SJSA1 (cell line): ENCODE measurements at regions not wholly inside any gene's neighbourhood (a gene's known extent, or its start where the extent isn't known, plus 50 kb on each side); places are given as distances from the start of the nearest gene placed in this dataset.

Experiments
- DNase-seq, 2 experiments: peaks; one replicate each; pipeline ENCODE4 v3.0.0-alpha.2; 2015 to 2020; ENCODE audit warnings: low spot score in 2 of 2, low read depth in 1 of 2
- H3K27ac ChIP-seq: fragments of 250-450 bp; sonication (Bioruptor Pico); 2 replicates; pipeline ENCODE4 v1.5.1; 2020; ENCODE audit warnings: mild to moderate bottlenecking, moderate library complexity
- H3K27me3 ChIP-seq: fragments of 250-450 bp; sonication (Bioruptor Pico); replicated peaks from 2 replicates; pipeline ENCODE4 v1.5.1; 2020; ENCODE audit warnings: mild to moderate bottlenecking, moderate library complexity
- H3K36me3 ChIP-seq: fragments of 250-450 bp; sonication (Bioruptor Pico); 2 replicates; pipeline ENCODE4 v1.5.1; 2020; ENCODE audit warnings: mild to moderate bottlenecking
- H3K4me1 ChIP-seq: fragments of 250-450 bp; sonication (Bioruptor Pico); replicated peaks from 2 replicates; pipeline ENCODE4 v1.6.1; 2021; ENCODE audit warnings: mild to moderate bottlenecking
- H3K4me3 ChIP-seq: fragments of 250-450 bp; sonication (Bioruptor Pico); 2 replicates; pipeline ENCODE4 v1.5.1; 2020; ENCODE audit warnings: mild to moderate bottlenecking
- H3K9me3 ChIP-seq: fragments of 250-450 bp; sonication (Bioruptor Pico); replicated peaks from 2 replicates; pipeline ENCODE4 v1.5.1; 2020; ENCODE audit warnings: mild to moderate bottlenecking

DNA sequence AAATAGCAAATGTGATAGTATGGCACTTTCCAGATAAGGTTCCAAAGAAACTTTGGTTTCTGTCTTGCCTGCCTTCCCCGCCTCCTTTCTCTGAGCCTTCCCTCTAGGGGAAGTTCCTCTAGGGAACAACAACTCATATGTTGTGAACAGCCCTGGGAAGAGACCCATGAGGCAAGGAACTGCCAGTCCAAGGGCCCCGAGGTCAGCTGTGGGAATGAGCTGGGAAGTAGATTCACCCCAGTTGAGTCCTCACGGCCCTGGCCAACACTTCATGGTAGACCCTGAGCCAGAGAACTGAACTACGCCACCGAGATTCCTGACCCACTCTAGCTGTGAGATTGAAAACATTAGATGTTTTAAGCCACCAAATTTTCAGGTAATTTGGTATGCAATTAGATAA is 154.5 kb upstream of the CCDC68 start:
- H3K27me3 ChIP-seq: no peaks in the 10 kb centered on the region
- H3K4me1 ChIP-seq: no peaks in the 10 kb centered on the region
- H3K27ac ChIP-seq: no peak overlapping the region
- H3K4me3 ChIP-seq: no peak overlapping the region
- no peaks in the 10 kb centered on the region for H3K9me3 ChIP-seq
- DNase-seq: no peak
- H3K36me3 ChIP-seq: no peaks in the 10 kb centered on the region

DNA sequence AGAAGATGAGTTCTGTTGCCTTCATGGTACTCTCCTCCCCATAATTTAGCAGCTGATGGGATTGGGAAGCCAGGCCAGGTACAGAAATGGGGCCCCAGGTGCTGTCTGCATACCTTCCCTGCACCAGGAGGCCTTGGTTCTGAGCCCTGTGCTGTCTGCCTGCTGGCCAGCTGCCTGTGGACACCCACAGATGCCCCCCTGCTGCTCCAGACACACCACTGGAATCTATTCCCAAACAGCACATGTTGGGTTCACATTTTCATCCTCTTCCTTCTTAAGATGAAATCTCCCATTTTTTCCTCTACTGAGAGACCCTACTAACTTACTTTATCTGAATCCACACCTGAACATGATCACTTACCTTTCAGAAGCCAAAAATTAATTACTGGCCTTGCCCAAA is 152.0 kb upstream of the CCDC68 start:
- no peaks in the 10 kb centered on the region for H3K4me1 ChIP-seq
- no peaks in the 10 kb centered on the region for H3K27me3 ChIP-seq
- no peak overlapping the region for H3K27ac ChIP-seq

DNA sequence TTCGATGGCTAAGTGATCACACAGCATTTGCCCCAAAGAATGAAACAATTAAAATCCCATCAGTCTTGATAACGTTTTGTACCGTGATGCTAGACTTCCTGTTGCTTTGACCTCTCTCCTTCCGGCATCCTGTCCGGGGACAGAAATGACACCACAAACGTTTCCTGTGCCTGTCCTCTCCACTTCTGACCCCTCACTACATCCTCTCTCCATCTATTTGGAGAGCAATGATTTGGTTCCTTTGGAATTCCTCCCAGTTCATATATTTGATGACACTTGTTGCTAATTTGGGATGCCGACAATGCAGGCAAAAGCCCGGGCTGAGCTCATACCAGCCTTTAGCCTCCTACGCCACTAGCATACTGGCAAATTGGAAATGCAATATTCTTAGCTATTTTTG is 151.2 kb upstream of the CCDC68 start:
- no peaks in the 10 kb centered on the region for H3K27me3 ChIP-seq
- no peaks in the 10 kb centered on the region for H3K9me3 ChIP-seq
- no peak overlapping the region for H3K4me3 ChIP-seq
- H3K4me1 ChIP-seq: no peaks in the 10 kb centered on the region
- no peak for DNase-seq
- no peak overlapping the region for H3K27ac ChIP-seq
- H3K36me3 ChIP-seq: no peaks in the 10 kb centered on the region

More for the DNA sequence above, 152.0 kb upstream of the CCDC68 start:
- Histone ChIP-seq H3K9me3 (no peaks in the 10 kb centered on the region), H3K4me3 (no peak overlapping the region), H3K36me3 (no peaks in the 10 kb centered on the region)
- no peak for DNase-seq

GRCh38 chr18:55109818-55110414 is 150.7 kb upstream of the CCDC68 start:
- no peaks in the 10 kb centered on the region for H3K9me3 ChIP-seq
- H3K27ac ChIP-seq: no peak overlapping the region
- H3K36me3 ChIP-seq: no peaks in the 10 kb centered on the region
- no peaks in the 10 kb centered on the region for H3K27me3 ChIP-seq
- no peaks in the 10 kb centered on the region for H3K4me1 ChIP-seq
- no peak for DNase-seq
- H3K4me3 ChIP-seq: no peak overlapping the region

- H3K27me3 ChIP-seq: no peaks in the 10 kb centered on the region
- H3K4me3 ChIP-seq: no peak overlapping the region
- no peak for DNase-seq
- no peaks in the 10 kb centered on the region for H3K9me3 ChIP-seq
- H3K36me3 ChIP-seq: no peaks in the 10 kb centered on the region
- no peaks in the 10 kb centered on the region for H3K4me1 ChIP-seq
- no peak overlapping the region for H3K27ac ChIP-seq
Observed at GRCh38 chr18:55106906-55107305, 147.6 kb upstream of the CCDC68 start.

GRCh38 chr18:55106466-55106865 is 147.2 kb upstream of the CCDC68 start:
- DNase-seq: no peak
- Histone ChIP-seq H3K4me1 (no peaks in the 10 kb centered on the region), H3K36me3 (no peaks in the 10 kb centered on the region), H3K4me3 (no peak overlapping the region), H3K27me3 (no peaks in the 10 kb centered on the region), H3K9me3 (no peaks in the 10 kb centered on the region), H3K27ac (no peak overlapping the region)

GRCh38 chr18:55105873-55106272 is 146.6 kb upstream of the CCDC68 start:
- Histone ChIP-seq H3K27me3 (no peaks in the 10 kb centered on the region), H3K27ac (no peak overlapping the region)
- no peak for DNase-seq

DNA sequence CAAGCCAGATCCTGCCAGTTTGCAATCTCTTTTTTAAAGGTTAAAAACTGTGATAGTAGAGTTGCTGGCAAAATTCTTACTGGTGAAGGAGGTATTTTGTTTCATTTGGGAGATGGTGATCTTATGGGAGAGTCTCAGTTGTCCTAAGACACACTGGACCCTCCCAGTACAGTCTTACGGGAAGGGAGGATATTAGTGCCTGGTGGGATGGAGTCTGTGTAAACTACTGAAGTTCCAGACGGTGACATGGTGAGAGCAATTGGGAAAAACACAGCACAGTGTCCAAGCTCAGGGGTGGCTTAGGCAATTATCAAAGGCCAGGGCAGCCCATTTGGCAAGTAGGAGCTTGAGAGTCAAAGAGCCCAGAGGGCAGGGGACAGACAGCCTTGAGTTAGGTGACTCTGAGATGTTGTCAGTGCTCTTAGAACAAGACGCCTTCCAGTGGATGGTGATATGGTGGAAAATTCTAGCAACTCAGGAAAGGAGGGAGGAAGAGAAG is 143.7 kb upstream of the CCDC68 start:
- Histone ChIP-seq H3K4me3 (no peak overlapping the region), H3K9me3 (no peaks in the 10 kb centered on the region)

More at GRCh38 chr18:55105873-55106272, 146.6 kb upstream of the CCDC68 start:
- Histone ChIP-seq H3K9me3 (no peaks in the 10 kb centered on the region), H3K36me3 (no peaks in the 10 kb centered on the region), H3K4me3 (no peak overlapping the region), H3K4me1 (no peaks in the 10 kb centered on the region)

DNA sequence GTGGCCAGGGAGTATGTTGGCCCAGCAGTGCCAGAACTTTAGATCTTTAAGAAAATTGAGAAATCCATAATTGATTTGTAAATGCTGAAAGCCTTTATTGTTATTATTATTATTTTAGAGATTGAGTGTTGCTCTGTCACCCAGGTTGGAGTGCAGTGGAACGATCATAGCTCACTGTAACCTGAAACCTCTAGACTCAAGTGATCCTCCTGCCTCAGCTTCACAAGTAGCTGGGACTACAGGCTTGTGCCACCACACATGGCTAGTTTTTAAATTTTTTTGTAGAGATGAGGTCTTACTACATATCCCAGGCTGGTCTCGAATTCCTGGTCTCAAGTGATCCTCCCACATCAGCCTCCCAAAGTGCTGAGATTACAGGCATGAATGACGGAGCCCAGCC is 143.2 kb upstream of the CCDC68 start:
- no peak for DNase-seq
- no peak overlapping the region for H3K27ac ChIP-seq
- no peaks in the 10 kb centered on the region for H3K36me3 ChIP-seq
- no peaks in the 10 kb centered on the region for H3K27me3 ChIP-seq
- no peak overlapping the region for H3K4me3 ChIP-seq
- no peaks in the 10 kb centered on the region for H3K4me1 ChIP-seq
- H3K9me3 ChIP-seq: no peaks in the 10 kb centered on the region

More for the DNA sequence above, 143.7 kb upstream of the CCDC68 start:
- H3K27ac ChIP-seq: no peak overlapping the region
- DNase-seq: no peak
- H3K27me3 ChIP-seq: no peaks in the 10 kb centered on the region
- no peaks in the 10 kb centered on the region for H3K36me3 ChIP-seq
- H3K4me1 ChIP-seq: no peaks in the 10 kb centered on the region

GRCh38 chr18:55101458-55101824 is 142.2 kb upstream of the CCDC68 start:
- H3K4me1 ChIP-seq: no peaks in the 10 kb centered on the region
- H3K9me3 ChIP-seq: no peaks in the 10 kb centered on the region
- H3K4me3 ChIP-seq: no peak overlapping the region
- no peak overlapping the region for H3K27ac ChIP-seq
- no peak for DNase-seq
- no peaks in the 10 kb centered on the region for H3K27me3 ChIP-seq
- H3K36me3 ChIP-seq: no peaks in the 10 kb centered on the region

GRCh38 chr18:55100817-55101457 is 141.7 kb upstream of the CCDC68 start:
- no peak for DNase-seq
- Histone ChIP-seq H3K27me3 (no peaks in the 10 kb centered on the region), H3K4me3 (no peak overlapping the region), H3K4me1 (no peaks in the 10 kb centered on the region), H3K36me3 (no peaks in the 10 kb centered on the region), H3K27ac (no peak overlapping the region), H3K9me3 (no peaks in the 10 kb centered on the region)

DNA sequence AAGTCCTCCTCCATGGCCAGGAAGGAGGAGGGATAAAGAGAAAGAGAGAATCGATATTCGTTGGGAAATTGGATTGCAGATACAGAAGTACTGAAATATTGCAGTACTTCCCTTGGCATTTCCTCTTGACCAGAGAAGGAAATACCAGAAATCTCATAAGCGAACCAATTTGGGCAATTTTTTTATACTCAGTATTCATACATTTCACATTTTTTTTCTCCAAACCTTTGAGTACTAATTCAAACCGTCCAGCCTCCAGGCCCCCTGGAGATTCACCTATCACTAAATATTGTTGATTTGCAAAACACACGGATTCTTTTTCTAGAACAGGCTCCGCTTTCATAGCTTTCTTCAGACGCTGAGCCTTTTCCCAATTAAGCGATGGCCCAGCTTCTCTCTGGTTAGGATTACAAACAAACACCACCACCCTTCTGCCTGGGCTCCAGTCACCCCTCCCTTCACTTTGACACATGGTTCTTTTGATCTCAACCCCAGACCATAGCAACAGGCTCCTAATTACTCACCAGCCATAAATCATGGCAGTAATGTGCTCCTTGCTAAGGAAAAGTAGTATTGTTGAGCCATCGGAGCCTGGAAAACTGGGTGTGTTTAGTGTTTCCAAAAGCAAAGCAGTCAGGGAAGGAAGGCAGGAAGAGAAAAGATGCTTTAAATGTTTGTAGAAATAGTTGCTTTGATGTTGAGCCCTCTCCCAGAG is 138.4 kb upstream of the CCDC68 start:
- no peaks in the 10 kb centered on the region; the same call in 1 of the 2 replicates for H3K27me3 ChIP-seq
- no peaks in the 10 kb centered on the region for H3K36me3 ChIP-seq
- no peaks in the 10 kb centered on the region for H3K9me3 ChIP-seq
- H3K27ac ChIP-seq: no peak overlapping the region
- H3K4me1 ChIP-seq: no peaks in the 10 kb centered on the region
- H3K4me3 ChIP-seq: no peak overlapping the region
- DNase-seq: no peak

- Histone ChIP-seq H3K27ac (no peak overlapping the region), H3K4me3 (no peak overlapping the region), H3K9me3 (no peaks in the 10 kb centered on the region), H3K36me3 (no peaks in the 10 kb centered on the region), H3K4me1 (no peaks in the 10 kb centered on the region), H3K27me3 (no peaks in the 10 kb centered on the region; the same call in 1 of the 2 replicates)
- peak in 1 of 2 experiments; percentile 20 for DNase-seq
Observed at GRCh38 chr18:55096263-55096951, 137.1 kb upstream of the CCDC68 start.

GRCh38 chr18:55095584-55095983 is 136.3 kb upstream of the CCDC68 start:
- Histone ChIP-seq H3K36me3 (no peaks in the 10 kb centered on the region), H3K4me1 (no peaks in the 10 kb centered on the region), H3K4me3 (no peak overlapping the region), H3K9me3 (no peaks in the 10 kb centered on the region), H3K27me3 (no peaks in the 10 kb centered on the region; the same call in 1 of the 2 replicates), H3K27ac (no peak overlapping the region)
- DNase-seq: no peak
